Right atrium auricular region (tissue), 2 donors: ENCODE measurements at regions not wholly inside any gene's neighbourhood (a gene's known extent, or its start where the extent isn't known, plus 50 kb on each side); places are given as distances from the start of the nearest gene placed in this dataset.

Source experiments
- DNase-seq: peaks from one replicate; pipeline ENCODE4 v3.0.0-alpha.2; 2019; ENCODE audit warnings: low spot score
- H3K27ac ChIP-seq, 2 donors: fragments of 200-600 bp; sonication (generic); 1 replicate in 1 of 2; 2 replicates in 1 of 2; pipeline ENCODE4 v1.5.1; 2016 to 2019
- H3K27me3 ChIP-seq, 2 donors: fragments of 200-600 bp; sonication (generic); one replicate each; pipeline versions ENCODE4 v1.5.1 to v1.6.0; 2017 to 2019
- H3K36me3 ChIP-seq: fragments of 200-600 bp; sonication (generic); one replicate; pipeline ENCODE4 v1.5.1; 2016
- H3K4me1 ChIP-seq, 2 donors: fragments of 200-600 bp; sonication (generic); one replicate each; pipeline versions ENCODE4 v1.5.1 to v1.6.0; 2017 to 2019
- H3K4me3 ChIP-seq, 2 donors: fragments of 200-600 bp; sonication (generic); 1 replicate in 1 of 2; 2 replicates in 1 of 2; pipeline ENCODE4 v1.5.1; 2017 to 2019; ENCODE audit warnings: mild to moderate bottlenecking in 1 of 2, moderate library complexity in 1 of 2
- H3K9me3 ChIP-seq, 2 donors: fragments of 200-600 bp; sonication (generic); one replicate each; pipeline ENCODE4 v1.5.1; 2019
- TF ChIP-seq, protein P1 (sequence below), 2 donors: fragments of 200-600 bp; sonication (generic); IDR thresholded peaks; one replicate each; pipeline ENCODE4 v1.5.1; 2019; ENCODE audit warnings: antibody characterized with exemption in 2 of 2

DNA sequence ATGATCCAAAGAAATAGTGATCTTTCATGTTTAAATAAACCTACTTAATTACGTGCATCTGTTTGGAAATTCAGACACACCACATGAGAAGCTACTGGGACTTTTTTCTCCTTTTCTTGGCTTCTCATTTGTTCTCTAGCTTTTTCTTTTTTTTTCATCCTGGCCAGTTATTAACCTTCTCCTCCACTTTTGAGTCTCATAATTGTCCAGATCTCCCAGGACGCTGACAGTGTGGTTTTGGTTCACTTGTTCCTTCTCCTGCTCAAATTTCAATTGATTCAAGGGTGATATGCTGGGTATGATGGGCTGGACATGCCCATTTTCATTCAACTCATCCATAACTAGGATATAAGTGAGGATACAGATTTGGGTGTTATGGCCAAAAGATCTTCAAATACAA is 152.3 kb downstream of the TM9SF2 start:
- H3K27ac ChIP-seq = no peak overlapping the region
- no peaks in the 10 kb centered on the region for H3K36me3 ChIP-seq
- TF ChIP-seq, protein P1, sequence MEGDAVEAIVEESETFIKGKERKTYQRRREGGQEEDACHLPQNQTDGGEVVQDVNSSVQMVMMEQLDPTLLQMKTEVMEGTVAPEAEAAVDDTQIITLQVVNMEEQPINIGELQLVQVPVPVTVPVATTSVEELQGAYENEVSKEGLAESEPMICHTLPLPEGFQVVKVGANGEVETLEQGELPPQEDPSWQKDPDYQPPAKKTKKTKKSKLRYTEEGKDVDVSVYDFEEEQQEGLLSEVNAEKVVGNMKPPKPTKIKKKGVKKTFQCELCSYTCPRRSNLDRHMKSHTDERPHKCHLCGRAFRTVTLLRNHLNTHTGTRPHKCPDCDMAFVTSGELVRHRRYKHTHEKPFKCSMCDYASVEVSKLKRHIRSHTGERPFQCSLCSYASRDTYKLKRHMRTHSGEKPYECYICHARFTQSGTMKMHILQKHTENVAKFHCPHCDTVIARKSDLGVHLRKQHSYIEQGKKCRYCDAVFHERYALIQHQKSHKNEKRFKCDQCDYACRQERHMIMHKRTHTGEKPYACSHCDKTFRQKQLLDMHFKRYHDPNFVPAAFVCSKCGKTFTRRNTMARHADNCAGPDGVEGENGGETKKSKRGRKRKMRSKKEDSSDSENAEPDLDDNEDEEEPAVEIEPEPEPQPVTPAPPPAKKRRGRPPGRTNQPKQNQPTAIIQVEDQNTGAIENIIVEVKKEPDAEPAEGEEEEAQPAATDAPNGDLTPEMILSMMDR (IDR thresholded peaks at IDR 0.05) = no peak
- no peaks in the 10 kb centered on the region for H3K9me3 ChIP-seq
- H3K4me1 ChIP-seq = peaks cover 0 to 10% of the 10 kb centered on the region in 2 donors
- DNase-seq = no peak
- no peaks in the 10 kb centered on the region for H3K27me3 ChIP-seq
- H3K4me3 ChIP-seq = no peak overlapping the region

DNA sequence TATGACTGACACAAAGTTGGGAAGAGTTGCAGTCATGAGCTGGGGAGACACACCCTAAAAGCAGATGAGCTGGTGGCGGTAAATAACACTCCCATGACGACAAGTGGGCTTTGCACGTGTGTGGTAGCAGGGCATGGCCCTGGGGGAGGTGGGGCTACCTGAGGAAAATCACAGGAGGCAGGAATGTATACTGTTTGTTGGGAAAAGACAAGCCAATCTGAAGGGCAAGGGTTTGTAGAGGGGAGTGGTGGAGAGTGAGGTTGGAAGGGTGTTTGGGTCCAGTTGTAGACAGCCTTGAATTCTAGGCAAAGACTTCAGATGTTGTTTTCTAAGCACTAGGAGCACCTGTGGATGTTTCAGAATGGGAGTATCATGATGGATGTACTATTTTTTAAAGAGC is 151.6 kb downstream of the TM9SF2 start:
- Histone ChIP-seq H3K27ac (no peak overlapping the region), H3K4me1 (peaks cover 0 to 9% of the 10 kb centered on the region in 2 donors), H3K4me3 (no peak overlapping the region), H3K9me3 (no peaks in the 10 kb centered on the region), H3K36me3 (no peaks in the 10 kb centered on the region), H3K27me3 (no peaks in the 10 kb centered on the region)
- DNase-seq = no peak
- TF ChIP-seq, protein P1 (IDR thresholded peaks at IDR 0.05) = no peak

GRCh38 chr13:99652141-99652540 is 150.9 kb downstream of the TM9SF2 start:
- H3K4me1 ChIP-seq = peaks cover 0 to 4% of the 10 kb centered on the region in 2 donors
- H3K36me3 ChIP-seq = no peaks in the 10 kb centered on the region

GRCh38 chr13:99651016-99651415 is 149.7 kb downstream of the TM9SF2 start:
- Histone ChIP-seq H3K9me3 (no peaks in the 10 kb centered on the region), H3K27me3 (no peaks in the 10 kb centered on the region), H3K27ac (no peak overlapping the region), H3K4me1 (peaks cover 0 to 4% of the 10 kb centered on the region in 2 donors), H3K4me3 (no peak overlapping the region), H3K36me3 (no peaks in the 10 kb centered on the region)
- TF ChIP-seq, protein P1 (IDR thresholded peaks at IDR 0.05) = no peak
- DNase-seq = no peak

More at GRCh38 chr13:99652141-99652540, 150.9 kb downstream of the TM9SF2 start:
- TF ChIP-seq, protein P1 (IDR thresholded peaks at IDR 0.05) = no peak
- H3K4me3 ChIP-seq = no peak overlapping the region
- no peaks in the 10 kb centered on the region for H3K9me3 ChIP-seq
- no peak overlapping the region for H3K27ac ChIP-seq
- no peaks in the 10 kb centered on the region for H3K27me3 ChIP-seq
- DNase-seq = no peak

GRCh38 chr13:99650410-99650809 is 149.1 kb downstream of the TM9SF2 start:
- Histone ChIP-seq H3K9me3 (no peaks in the 10 kb centered on the region), H3K27me3 (no peaks in the 10 kb centered on the region), H3K4me1 (no peaks in the 10 kb centered on the region), H3K27ac (no peak overlapping the region), H3K36me3 (no peaks in the 10 kb centered on the region), H3K4me3 (no peak overlapping the region)
- no peak for DNase-seq
- TF ChIP-seq, protein P1 (IDR thresholded peaks at IDR 0.05) = no peak

GRCh38 chr13:99648927-99649326 is 147.7 kb downstream of the TM9SF2 start:
- H3K27ac ChIP-seq = no peak overlapping the region

More at GRCh38 chr13:99648927-99649326, 147.7 kb downstream of the TM9SF2 start:
- H3K4me1 ChIP-seq = no peaks in the 10 kb centered on the region
- H3K9me3 ChIP-seq = no peaks in the 10 kb centered on the region
- DNase-seq = no peak
- H3K4me3 ChIP-seq = no peak overlapping the region
- TF ChIP-seq, protein P1 (IDR thresholded peaks at IDR 0.05) = no peak
- no peaks in the 10 kb centered on the region for H3K27me3 ChIP-seq
- H3K36me3 ChIP-seq = no peaks in the 10 kb centered on the region
